ENCODE measurements at regions not wholly inside any gene's neighbourhood (a gene's known extent, or its start where the extent isn't known, plus 50 kb on each side); places are given as distances from the start of the nearest gene placed in this dataset.

DNA sequence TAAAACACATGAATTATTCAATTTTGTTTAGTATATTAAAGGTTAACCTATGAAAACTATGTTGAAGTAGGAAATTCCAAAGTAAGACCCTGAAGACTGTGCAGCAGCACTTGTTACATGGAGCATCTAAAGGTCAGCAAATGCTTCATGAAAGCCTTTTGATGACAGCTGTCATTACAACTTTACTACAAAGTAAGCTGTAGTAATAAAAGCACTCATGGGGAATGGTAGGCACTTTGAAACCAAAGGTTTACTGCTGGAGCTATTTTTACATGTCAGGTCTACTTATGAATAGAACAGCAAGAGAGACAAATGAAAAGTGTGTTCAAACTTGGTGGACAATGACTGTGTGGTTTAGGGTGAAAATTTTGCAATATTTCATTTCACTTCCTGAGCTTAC, 672.5 kb upstream of the PCDH20 start:
- no peak for DNase-seq

DNA sequence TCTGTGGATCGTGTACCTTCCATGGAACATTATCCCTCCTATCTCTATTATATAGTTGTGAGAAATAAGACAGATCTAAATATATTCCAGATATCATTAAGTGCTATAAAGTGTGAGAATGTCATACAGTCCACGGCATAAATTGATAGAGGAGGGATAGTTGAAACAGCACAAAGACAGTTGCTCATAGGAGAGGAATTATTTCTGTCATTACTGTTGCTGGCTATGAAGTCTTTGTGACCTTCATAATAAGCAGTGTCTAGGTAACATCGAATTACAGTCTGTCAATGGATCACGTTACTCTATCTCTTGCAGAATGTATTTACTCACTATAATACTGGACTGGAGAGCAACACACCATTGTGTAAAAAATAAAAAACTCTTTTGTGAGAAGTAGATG, 671.5 kb upstream of the PCDH20 start:
- no peak for DNase-seq

DNA sequence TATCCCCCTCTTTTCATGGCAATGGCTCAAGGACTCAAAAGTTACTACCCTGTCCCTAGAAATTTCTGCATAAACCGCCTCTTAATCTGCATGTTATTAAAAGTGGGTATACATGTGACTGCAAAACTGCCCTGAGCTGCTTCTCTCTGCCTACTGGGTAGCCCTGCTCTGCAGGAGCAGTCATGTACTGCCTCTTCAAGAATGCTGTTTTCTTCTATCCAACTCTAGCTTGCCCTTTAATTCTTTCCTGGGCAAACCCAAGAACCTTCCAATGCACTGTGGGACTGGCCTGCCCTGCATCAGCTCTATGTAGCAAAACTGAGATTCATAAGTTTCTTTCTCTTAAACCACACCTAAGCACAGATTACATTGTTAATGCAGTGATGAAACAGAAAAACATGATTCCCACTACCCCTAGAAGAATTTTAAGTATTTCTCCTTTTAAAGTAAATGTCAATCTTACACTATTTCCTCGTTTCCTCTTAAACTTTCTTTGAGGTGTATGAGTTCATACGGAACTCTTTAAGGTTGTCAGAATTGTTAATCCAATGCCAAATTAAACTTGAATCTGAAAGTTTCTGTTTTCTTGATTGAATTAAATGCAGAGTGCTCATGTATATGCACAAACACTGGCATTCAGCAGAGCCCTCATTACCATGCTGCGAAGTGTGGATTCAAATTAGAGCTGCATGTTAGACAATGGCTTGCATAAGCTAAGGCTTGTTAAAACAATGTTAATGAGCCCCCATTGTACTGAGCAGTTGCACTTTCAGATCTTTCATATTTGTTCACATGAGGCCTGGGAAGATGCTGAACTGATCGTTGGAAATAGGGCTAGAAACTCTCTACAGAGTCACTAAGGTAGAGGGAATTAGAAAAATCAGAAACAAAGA, 669.9 kb upstream of the PCDH20 start:
- no peak for DNase-seq

- DNase-seq = no peak
Measured at GRCh38 chr13:62084728-62085127, 669.1 kb upstream of the PCDH20 start.

GRCh38 chr13:62067821-62068220, 652.2 kb upstream of the PCDH20 start:
- no peak for DNase-seq

GRCh38 chr13:62065016-62065415, 649.4 kb upstream of the PCDH20 start:
- DNase-seq = no peak

DNA sequence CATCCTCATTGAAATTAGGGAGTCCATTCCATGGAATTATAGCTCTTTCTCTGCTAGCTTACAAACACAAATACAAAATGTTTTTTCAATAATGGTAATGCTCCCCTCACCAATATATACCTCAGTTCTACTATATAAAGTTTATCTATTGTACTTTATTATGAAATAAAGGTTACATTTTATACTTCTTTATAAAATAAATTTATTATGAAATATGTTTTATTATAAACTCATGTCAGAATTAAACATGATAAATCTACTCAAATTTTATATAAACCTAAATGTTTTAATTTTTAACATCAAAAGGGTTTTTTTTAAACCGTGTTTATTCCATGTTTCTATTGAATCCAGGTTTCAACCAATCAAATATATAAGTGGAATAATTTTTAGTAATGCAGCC, 646.1 kb upstream of the PCDH20 start:
- no peak for DNase-seq

- no peak for DNase-seq
Measured at GRCh38 chr13:62060570-62060969, 644.9 kb upstream of the PCDH20 start.

DNA sequence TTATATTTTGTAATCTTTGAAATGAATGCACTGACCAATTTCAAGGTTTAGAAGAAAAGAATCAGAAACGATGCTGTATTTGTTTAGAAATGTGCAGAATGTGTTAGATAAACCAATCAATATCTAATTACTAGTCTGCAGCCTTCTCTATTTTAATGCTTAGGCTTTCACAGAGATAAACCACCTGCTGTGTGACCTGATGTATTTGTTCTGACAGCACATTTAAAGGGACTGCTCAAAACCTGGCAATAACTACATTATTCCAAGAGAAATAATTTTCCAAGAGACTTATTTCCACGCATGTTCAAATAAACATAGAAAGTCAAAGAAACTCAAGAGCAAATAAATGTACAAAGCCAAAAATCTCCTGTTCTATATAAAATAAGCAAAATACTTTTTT, 641.6 kb upstream of the PCDH20 start:
- DNase-seq = no peak

DNA sequence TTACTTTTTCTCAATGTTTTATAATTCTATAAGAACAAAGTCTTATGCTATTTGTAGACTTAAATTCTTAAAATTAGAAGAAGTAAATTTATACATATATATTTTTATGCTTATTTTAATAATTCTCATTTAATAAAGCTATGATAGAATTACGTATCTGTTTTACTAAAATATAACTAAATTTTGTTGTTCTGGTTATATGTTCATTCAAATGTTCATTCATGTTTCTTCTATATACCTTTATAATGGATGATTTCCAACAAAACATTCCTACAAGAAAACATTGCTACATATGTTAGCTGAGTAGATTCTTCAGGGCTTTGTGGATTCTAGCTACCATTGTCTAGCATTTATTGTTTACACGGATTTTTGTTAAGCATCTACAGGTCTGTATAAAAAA, 634.3 kb upstream of the PCDH20 start:
- DNase-seq = no peak

GRCh38 chr13:62046512-62046911, 630.9 kb upstream of the PCDH20 start:
- DNase-seq = no peak

GRCh38 chr13:62043600-62043999, 628.0 kb upstream of the PCDH20 start:
- no peak for DNase-seq

DNA sequence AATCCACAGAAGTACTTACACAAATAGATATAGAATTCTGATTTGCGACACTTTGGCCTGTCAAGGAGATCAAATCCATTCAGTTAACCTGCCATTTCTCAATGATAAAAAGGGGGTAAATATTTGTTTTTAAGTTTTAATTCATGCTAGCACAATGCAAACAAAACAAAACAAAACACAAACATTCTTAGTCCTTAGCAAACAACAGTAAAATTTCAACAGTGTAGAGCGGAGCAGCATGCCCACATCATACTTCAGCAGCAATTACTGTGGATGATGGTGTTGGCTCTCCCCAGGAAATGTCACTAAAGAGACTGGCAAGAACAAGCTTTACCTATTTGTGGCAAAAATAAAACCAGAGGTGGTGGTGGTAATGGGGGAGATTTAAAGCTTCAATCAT, 625.2 kb upstream of the PCDH20 start:
- DNase-seq = no peak

DNA sequence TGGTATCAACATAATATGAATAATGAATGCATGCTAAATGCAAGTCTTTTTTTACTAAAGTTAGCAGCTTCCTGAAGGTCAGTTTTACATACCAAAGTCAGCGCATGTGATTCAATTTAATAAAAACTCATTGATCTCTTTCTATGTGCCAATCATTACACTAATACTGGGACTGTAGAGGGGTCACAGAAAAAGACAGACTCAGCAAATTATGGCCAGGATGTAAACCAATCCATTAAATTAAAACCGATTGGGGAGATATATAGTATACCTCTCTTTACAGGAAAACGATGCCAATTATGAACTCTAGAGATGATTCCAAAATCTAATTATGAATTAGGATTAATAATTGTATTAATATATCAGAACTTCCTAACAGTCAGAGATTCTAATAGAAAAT, 624.4 kb upstream of the PCDH20 start:
- DNase-seq = no peak

- DNase-seq = no peak
Measured at GRCh38 chr13:62038214-62038613, 622.6 kb upstream of the PCDH20 start.

DNA sequence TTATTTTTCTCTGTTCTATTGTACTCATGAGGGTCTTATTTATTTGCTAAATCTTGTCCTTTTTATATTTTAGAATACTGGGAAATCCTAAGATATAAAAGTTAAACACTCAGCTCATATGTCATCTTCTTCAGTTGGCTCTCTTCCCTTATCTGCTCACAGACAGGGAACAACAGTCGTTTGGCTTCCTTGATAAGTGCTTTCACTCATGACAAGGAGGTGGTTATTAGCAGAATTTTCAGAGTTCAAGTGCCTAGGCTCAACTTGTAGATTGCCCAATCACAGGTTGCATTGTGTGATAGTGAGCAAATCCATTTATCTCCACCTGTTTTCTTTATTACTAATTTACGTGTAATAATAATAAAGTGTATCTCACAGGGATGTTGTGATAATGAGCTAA, 620.3 kb upstream of the PCDH20 start:
- no peak for DNase-seq

GRCh38 chr13:62033934-62034333, 618.3 kb upstream of the PCDH20 start:
- DNase-seq = no peak

GRCh38 chr13:62022369-62022768, 606.7 kb upstream of the PCDH20 start:
- no peak for DNase-seq

- no peak for DNase-seq
Measured at GRCh38 chr13:62019858-62020257, 604.2 kb upstream of the PCDH20 start.

DNA sequence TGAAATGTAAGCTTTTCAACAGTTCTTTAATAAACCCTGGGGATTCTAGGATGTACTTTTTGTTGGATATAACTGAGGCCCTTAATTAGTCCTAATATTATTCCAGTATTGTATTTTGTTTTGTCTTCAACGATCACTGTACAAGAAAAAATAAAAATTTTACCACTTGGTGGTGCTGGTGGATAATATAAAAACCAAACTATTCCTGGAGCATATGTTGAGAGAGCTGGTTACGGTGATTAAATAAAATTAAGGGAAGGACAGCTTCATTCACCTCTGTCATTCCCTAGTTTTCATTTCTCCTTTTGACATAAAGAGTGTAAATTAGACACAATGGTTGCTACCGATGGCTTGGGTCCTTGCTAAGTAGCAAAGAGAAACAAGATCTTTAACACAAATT, 598.6 kb upstream of the PCDH20 start:
- DNase-seq = no peak

GRCh38 chr13:62003452-62003851, 587.8 kb upstream of the PCDH20 start:
- no peak for DNase-seq

- no peak for DNase-seq
Measured at GRCh38 chr13:61994174-61994573, 578.5 kb upstream of the PCDH20 start.

DNA sequence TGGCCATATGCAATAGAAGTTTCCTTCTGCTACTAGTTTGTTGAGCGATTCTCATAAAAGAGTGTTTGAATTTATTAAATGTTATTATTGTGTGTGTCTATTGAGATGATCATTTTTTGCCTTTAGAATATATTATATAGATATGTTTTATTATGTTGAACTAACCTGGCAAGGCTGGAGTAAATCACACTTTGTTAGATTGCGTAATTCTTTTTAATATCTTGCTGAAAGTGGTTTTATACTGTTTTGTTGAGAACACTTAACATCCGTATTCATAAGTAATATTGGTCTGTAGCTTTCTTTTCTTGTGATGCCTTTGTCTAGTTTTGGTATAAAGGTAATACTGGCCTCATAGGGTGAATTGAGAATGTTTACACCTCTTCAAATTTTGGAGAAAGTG, 574.3 kb upstream of the PCDH20 start:
- DNase-seq = no peak

DNA sequence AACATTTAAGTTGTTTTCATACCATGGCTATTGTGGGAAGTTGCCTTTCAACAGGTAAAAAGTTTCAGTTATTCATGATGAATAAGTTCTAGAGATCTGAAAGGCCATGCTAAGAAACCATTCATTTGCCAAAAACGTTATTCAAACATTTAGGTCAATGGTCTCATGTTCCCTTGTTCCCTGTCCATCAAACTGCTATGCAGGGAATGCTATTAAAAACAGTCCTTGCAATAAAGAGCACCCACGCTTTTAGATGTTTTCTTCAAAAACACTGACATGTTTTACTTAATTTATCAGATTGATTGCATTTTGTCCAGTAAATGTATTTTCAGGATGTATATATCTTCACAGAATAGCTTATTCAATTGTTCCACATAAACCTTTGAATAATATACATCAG, 573.2 kb upstream of the PCDH20 start:
- no peak for DNase-seq

DNA sequence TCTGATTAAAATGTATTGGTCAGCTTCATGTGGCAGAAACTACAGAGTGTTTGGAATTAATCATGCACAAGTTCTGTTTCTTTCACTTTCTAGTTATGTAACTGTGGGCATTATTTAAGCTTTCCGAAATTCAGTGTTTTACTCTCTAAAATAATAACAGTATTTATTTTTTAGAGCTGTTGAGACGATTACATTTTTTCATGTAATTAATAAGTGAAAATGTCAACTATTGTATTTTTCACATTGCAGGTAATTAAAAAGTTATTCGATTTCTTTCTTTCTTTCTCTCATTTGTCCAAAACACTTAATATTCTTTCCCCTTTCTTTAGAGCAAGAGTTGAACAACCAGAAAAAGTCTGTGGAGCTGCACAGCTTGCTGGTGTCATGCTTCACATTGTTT, 559.4 kb upstream of the PCDH20 start:
- no peak for DNase-seq
